ENCODE measurements at regions not wholly inside any gene's neighbourhood (a gene's known extent, or its start where the extent isn't known, plus 50 kb on each side); places are given as distances from the start of the nearest gene placed in this dataset.

DNA sequence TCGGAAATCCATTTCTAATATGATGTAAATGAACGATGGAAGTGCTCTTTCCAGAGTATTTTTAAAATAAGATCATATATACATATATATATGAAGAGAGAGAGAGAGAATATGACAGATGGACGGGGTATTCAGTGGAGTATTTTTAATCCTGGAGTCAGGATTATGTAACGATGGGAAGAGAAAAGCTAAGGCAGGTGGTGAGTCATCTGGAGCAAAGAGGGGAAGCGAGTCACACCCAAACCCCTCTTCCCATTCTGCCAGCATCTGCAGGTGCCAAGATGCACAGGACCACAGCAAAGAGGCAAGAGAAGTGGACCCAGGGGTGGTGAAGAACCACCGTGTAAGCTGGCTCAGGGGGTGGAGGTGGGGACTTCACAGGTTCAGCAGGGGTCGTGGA lies 102.7 kb upstream of the GRIK3 start:
- H3K4me3 ChIP-seq (ENCODE audit: low read depth, low read length), result no peak overlapping the region
- CTCF ChIA-PET, result no interaction called here
- no peaks in the 10 kb centered on the region for H3K4me1 ChIP-seq (ENCODE audit: control insufficient read depth, insufficient read depth, low read length)
- no peak for TF ChIP-seq ZNF121 (tag by site-specific recombination; IDR thresholded peaks at IDR 0.05)
- TF ChIP-seq ZNF184 (tag by site-specific recombination; IDR thresholded peaks at IDR 0.05), result no peak
- H3K9me3 ChIP-seq (ENCODE audit: control insufficient read depth, insufficient read depth, low read depth, low read length), result no peaks in the 10 kb centered on the region
- no peak overlapping the region for H3K27ac ChIP-seq (ENCODE audit: extremely low read depth, low read depth, low read length)
- H3K36me3 ChIP-seq (ENCODE audit: control insufficient read depth in 2 of 2, insufficient read depth in 1 of 2, low read length in 2 of 2), result no peaks in the 10 kb centered on the region
- POLR2A ChIA-PET, result no interaction called here

DNA sequence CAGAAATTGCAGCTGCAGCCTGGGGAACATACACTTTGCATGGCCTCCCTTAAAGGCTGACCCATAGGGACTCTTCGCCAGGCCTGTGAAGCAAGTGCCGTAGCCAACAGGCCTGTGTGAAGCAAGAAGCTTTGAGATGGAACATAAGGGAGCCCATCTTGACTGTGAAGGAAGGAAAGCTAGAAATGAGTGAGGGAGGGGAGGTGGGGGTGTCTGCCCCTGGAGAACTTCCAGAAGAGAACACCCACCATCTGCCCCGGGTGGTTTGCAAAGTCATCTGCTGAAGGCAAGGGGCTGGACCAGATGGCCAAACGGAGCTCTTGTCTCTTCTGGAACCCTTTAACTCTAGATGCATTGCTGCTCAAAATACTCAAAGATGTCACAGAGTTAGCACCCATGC lies 103.3 kb upstream of the GRIK3 start:
- CTCF ChIA-PET, result no interaction called here
- POLR2A ChIA-PET, result no interaction called here
- no peaks in the 10 kb centered on the region for H3K36me3 ChIP-seq (ENCODE audit: control insufficient read depth in 2 of 2, insufficient read depth in 1 of 2, low read length in 2 of 2)

More for the DNA sequence above, 103.3 kb upstream of the GRIK3 start:
- Histone ChIP-seq H3K9me3 (ENCODE audit: control insufficient read depth, insufficient read depth, low read depth, low read length) (no peaks in the 10 kb centered on the region), H3K27ac (ENCODE audit: extremely low read depth, low read depth, low read length) (no peak overlapping the region), H3K4me3 (ENCODE audit: low read depth, low read length) (no peak overlapping the region), H3K4me1 (ENCODE audit: control insufficient read depth, insufficient read depth, low read length) (no peaks in the 10 kb centered on the region)
- TF ChIP-seq HOXA7 (CRISPR knock-in tag; IDR thresholded peaks at IDR 0.05; ENCODE audit: borderline replicate concordance) (no peak), ZNF548 (tag by site-specific recombination; IDR thresholded peaks at IDR 0.05) (no peak), ZNF132 (tag by site-specific recombination; IDR thresholded peaks at IDR 0.05; ENCODE audit: borderline replicate concordance) (no peak), ZNF670 (tag by site-specific recombination; IDR thresholded peaks at IDR 0.05; ENCODE audit: low read depth) (no peak), ZNF114 (tag by site-specific recombination; IDR thresholded peaks at IDR 0.05) (no peak), ZBTB8A (tag by site-specific recombination; IDR thresholded peaks at IDR 0.05) (no peak), ZFHX2 (tag by site-specific recombination; conservative IDR thresholded peaks at IDR 0.05) (no peak), ZNF2 (tag by site-specific recombination; IDR thresholded peaks at IDR 0.05) (no peak), ZBTB17 (tag by site-specific recombination; IDR thresholded peaks at IDR 0.05) (no peak), ZNF701 (tag by site-specific recombination; IDR thresholded peaks at IDR 0.05) (no peak), ZNF350 (tag by site-specific recombination; IDR thresholded peaks at IDR 0.05) (no peak)
- TF ChIP-seq, protein P1, sequence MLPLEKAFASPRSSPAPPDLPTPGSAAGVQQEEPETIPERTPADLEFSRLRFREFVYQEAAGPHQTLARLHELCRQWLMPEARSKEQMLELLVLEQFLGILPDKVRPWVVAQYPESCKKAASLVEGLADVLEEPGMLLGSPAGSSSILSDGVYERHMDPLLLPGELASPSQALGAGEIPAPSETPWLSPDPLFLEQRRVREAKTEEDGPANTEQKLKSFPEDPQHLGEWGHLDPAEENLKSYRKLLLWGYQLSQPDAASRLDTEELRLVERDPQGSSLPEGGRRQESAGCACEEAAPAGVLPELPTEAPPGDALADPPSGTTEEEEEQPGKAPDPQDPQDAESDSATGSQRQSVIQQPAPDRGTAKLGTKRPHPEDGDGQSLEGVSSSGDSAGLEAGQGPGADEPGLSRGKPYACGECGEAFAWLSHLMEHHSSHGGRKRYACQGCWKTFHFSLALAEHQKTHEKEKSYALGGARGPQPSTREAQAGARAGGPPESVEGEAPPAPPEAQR (tag by site-specific recombination; IDR thresholded peaks at IDR 0.05), result no peak
- TF ChIP-seq, protein P2, sequence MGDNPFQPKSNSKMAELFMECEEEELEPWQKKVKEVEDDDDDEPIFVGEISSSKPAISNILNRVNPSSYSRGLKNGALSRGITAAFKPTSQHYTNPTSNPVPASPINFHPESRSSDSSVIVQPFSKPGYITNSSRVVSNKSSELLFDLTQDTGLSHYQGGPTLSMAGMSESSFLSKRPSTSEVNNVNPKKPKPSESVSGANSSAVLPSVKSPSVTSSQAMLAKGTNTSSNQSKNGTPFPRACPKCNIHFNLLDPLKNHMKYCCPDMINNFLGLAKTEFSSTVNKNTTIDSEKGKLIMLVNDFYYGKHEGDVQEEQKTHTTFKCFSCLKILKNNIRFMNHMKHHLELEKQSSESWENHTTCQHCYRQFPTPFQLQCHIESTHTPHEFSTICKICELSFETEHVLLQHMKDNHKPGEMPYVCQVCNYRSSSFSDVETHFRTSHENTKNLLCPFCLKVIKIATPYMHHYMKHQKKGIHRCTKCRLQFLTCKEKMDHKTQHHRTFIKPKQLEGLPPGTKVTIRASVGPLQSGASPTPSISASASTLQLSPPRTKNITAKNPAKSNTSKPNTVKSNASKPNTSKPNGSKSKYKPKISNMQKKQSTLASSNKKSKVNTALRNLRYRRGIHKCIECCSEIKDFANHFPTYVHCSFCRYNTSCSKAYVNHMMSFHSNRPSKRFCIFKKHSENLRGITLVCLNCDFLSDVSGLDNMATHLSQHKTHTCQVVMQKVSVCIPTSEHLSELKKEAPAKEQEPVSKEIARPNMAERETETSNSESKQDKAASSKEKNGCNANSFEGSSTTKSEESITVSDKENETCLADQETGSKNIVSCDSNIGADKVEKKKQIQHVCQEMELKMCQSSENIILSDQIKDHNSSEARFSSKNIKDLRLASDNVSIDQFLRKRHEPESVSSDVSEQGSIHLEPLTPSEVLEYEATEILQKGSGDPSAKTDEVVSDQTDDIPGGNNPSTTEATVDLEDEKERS (tag by site-specific recombination; IDR thresholded peaks at IDR 0.05), result no peak
- TF ChIP-seq, protein P3, sequence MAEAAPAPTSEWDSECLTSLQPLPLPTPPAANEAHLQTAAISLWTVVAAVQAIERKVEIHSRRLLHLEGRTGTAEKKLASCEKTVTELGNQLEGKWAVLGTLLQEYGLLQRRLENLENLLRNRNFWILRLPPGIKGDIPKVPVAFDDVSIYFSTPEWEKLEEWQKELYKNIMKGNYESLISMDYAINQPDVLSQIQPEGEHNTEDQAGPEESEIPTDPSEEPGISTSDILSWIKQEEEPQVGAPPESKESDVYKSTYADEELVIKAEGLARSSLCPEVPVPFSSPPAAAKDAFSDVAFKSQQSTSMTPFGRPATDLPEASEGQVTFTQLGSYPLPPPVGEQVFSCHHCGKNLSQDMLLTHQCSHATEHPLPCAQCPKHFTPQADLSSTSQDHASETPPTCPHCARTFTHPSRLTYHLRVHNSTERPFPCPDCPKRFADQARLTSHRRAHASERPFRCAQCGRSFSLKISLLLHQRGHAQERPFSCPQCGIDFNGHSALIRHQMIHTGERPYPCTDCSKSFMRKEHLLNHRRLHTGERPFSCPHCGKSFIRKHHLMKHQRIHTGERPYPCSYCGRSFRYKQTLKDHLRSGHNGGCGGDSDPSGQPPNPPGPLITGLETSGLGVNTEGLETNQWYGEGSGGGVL (tag by site-specific recombination; IDR thresholded peaks at IDR 0.05), result no peak
- TF ChIP-seq, protein P4, sequence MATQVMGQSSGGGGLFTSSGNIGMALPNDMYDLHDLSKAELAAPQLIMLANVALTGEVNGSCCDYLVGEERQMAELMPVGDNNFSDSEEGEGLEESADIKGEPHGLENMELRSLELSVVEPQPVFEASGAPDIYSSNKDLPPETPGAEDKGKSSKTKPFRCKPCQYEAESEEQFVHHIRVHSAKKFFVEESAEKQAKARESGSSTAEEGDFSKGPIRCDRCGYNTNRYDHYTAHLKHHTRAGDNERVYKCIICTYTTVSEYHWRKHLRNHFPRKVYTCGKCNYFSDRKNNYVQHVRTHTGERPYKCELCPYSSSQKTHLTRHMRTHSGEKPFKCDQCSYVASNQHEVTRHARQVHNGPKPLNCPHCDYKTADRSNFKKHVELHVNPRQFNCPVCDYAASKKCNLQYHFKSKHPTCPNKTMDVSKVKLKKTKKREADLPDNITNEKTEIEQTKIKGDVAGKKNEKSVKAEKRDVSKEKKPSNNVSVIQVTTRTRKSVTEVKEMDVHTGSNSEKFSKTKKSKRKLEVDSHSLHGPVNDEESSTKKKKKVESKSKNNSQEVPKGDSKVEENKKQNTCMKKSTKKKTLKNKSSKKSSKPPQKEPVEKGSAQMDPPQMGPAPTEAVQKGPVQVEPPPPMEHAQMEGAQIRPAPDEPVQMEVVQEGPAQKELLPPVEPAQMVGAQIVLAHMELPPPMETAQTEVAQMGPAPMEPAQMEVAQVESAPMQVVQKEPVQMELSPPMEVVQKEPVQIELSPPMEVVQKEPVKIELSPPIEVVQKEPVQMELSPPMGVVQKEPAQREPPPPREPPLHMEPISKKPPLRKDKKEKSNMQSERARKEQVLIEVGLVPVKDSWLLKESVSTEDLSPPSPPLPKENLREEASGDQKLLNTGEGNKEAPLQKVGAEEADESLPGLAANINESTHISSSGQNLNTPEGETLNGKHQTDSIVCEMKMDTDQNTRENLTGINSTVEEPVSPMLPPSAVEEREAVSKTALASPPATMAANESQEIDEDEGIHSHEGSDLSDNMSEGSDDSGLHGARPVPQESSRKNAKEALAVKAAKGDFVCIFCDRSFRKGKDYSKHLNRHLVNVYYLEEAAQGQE (tag by site-specific recombination; IDR thresholded peaks at IDR 0.05), result no peak
- TF ChIP-seq, protein P5, sequence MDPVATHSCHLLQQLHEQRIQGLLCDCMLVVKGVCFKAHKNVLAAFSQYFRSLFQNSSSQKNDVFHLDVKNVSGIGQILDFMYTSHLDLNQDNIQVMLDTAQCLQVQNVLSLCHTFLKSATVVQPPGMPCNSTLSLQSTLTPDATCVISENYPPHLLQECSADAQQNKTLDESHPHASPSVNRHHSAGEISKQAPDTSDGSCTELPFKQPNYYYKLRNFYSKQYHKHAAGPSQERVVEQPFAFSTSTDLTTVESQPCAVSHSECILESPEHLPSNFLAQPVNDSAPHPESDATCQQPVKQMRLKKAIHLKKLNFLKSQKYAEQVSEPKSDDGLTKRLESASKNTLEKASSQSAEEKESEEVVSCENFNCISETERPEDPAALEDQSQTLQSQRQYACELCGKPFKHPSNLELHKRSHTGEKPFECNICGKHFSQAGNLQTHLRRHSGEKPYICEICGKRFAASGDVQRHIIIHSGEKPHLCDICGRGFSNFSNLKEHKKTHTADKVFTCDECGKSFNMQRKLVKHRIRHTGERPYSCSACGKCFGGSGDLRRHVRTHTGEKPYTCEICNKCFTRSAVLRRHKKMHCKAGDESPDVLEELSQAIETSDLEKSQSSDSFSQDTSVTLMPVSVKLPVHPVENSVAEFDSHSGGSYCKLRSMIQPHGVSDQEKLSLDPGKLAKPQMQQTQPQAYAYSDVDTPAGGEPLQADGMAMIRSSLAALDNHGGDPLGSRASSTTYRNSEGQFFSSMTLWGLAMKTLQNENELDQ (tag by site-specific recombination; IDR thresholded peaks at IDR 0.05; ENCODE audit: low read depth), result no peak
- TF ChIP-seq, protein P6, sequence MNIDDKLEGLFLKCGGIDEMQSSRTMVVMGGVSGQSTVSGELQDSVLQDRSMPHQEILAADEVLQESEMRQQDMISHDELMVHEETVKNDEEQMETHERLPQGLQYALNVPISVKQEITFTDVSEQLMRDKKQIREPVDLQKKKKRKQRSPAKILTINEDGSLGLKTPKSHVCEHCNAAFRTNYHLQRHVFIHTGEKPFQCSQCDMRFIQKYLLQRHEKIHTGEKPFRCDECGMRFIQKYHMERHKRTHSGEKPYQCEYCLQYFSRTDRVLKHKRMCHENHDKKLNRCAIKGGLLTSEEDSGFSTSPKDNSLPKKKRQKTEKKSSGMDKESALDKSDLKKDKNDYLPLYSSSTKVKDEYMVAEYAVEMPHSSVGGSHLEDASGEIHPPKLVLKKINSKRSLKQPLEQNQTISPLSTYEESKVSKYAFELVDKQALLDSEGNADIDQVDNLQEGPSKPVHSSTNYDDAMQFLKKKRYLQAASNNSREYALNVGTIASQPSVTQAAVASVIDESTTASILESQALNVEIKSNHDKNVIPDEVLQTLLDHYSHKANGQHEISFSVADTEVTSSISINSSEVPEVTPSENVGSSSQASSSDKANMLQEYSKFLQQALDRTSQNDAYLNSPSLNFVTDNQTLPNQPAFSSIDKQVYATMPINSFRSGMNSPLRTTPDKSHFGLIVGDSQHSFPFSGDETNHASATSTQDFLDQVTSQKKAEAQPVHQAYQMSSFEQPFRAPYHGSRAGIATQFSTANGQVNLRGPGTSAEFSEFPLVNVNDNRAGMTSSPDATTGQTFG (tag by site-specific recombination; IDR thresholded peaks at IDR 0.05; ENCODE audit: borderline replicate concordance), result no peak

All from HEK293 (cell line).